Islet precursor cell (in vitro differentiated cells): ENCODE measurements at regions not wholly inside any gene's neighbourhood (a gene's known extent, or its start where the extent isn't known, plus 50 kb on each side); places are given as distances from the start of the nearest gene placed in this dataset.
"Not testable (repeated sequence)": the region's sequence is repeated elsewhere in the genome, so short reads cannot be mapped to it uniquely, and the experiment has no call there.

Experiments
- DNase-seq: peaks from one replicate; pipeline ENCODE4 v3.0.0-alpha.2; 2018

DNA sequence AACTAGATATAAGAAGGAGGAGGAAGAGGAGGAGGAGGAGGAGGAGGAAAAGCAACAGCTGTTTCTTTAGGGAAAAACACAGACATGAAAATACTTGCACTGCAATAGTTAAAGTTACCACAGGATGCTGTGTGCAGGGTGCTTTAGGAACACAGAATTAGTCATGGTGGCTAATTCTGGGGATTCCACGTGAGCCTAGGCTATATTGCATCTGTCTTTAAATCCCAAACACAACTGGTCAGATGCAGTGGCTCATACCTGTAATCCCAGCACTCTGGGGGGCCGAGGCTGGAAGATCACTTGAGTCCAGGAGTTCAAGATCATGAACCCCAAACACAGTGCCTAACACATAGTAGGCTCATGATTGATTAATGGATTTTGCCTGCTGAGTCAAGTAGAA lies 155.3 kb upstream of the C16orf82 start:
- DNase-seq = no peak

GRCh38 chr16:26913851-26914250 lies 152.9 kb upstream of the C16orf82 start:
- no peak for DNase-seq

- DNase-seq = no peak
These were observed 135.7 kb upstream of the C16orf82 start for GRCh38 chr16:26930786-26931581.

DNA sequence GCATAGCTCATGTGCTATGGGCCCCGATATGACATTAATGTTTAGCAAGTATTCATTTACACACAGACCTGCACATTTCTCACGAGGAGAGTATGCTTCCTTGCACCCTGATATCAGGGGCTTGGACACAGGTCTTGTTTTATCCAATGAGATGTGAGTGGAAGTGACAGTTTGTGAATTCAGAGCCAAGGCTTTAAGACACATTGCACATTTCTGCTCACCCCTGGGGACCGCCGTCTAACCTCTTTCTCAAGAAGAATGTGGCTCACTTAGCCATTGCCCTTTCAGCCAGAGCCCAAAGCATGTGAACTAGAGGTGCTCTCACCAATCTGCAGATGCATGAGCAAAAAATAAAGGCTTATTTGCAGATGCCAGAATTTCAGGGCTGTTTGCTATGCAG lies 116.1 kb upstream of the C16orf82 start:
- no peak for DNase-seq

- no peak for DNase-seq
These were observed 114.8 kb upstream of the C16orf82 start for GRCh38 chr16:26951950-26952349.

DNA sequence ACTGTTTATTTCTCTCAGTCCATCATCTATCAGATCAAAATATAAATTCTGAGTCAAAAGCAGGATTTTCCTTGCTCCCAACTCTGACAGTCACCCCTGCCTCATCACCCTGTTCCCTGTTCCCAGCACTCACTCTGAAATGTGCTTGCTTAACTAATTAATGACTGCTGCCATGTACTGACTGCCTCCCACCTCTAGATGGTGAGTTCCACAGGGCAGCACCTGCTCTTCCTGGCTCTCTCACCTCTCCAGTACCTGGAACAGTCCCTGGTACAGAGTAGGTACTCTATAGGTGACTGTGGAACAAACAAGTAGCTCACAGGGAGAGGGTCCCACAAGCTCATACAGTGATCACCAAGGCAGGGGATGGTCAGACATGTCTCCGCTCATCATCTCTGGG lies 114.3 kb upstream of the C16orf82 start:
- no peak for DNase-seq

GRCh38 chr16:26957283-26957859 lies 109.4 kb upstream of the C16orf82 start:
- no peak for DNase-seq

DNA sequence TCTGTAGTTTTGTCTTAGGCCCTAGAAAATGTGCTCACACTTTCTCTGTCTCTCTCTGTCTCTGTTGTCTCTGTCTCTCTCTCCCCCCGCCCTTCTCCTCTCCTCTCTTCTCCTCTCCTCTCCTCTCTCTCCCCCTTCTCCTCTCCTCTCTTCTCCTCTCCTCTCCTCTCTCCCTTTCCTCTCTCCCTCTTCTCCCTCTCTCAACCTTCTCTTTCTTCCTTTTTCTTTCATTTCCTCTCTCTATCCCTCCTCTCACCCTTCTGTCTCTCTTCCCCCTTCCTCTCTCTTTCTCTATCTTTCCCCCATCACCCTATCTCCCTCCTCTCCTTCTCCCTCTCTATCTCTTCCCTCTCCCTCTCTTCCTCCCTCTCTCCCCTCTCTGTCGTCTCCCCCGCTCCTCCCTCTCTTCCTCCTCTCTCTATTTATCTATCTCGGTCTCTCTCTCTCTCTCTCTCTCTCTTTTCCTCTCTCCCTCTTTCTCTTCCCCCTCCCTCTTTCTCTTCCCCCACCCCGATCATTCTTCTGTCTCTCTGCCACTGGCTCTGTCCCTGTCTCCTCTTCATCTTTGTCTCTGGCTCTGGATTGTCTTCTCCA lies 107.2 kb upstream of the C16orf82 start:
- no peak for DNase-seq

- DNase-seq = no peak
These were observed 105.3 kb upstream of the C16orf82 start for GRCh38 chr16:26961459-26961858.

- peak; percentile 61 for DNase-seq
These were observed 103.6 kb upstream of the C16orf82 start for GRCh38 chr16:26963109-26963508.

DNA sequence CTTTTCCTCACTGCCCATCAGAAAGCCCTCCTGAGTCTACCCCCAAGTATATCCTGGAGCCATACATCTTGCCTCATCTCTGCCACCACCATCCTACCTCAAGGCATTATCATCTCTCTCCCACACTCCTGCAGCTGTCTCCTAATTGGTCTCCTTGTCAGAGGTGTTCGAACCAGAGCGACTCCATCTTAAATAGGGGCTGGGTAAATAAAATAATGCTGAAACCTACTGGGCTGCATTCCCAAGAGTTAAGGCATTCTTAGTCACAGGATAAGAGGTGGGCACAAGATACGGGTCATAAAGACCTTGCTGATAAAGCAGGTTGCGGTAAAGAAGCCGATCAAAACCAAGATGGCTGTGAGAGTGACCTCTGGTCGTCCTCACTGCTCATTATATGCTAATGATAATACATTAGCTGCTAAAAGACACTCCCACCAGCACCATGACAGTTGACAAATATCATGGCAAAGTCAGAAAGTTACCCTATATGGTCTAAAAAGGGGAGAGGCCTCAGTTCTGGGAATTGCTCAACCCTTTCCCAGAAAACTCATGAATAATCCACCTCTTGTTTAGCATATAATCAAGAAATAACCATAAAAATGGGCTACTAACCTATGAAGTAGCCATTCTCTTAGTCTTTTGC lies 97.0 kb upstream of the C16orf82 start:
- no peak for DNase-seq

DNA sequence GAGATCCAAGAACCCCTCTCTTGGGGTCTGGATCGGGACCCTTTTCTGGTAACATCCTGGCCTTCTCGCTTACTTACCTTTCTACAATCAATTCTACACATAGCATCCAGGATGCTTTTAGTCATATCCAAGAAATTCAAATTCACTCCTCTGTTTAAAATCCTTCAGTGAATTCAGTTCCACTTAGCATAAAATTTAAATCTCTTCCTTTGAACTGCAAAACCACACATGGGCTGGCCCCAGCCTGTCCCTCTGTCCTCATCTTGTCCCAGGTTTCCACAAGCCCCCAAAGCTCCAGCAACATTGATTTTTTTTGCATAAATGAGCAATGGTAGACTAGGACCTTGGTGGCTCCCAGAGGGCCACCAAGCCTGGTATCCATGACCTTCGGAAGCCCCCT lies 96.4 kb upstream of the C16orf82 start:
- no peak for DNase-seq

DNA sequence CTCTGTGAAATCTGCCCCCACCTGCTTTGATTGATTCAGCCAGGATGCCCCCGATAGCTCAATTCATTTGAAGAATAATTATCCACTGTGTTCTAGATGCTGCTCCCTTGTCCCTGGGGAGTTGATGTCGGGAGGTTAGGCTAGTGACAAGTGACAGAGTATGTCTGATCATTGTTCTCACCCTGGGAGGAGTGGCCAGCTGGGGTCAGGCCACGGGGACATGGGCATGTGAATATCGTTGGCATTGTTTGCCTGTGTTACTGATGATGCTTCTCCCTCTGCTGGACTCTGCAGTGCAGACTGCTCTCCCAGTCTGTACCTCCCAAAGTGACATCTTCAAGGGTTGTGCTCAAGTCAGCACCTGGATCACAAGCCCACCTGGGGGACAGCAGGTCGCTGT lies 89.9 kb upstream of the C16orf82 start:
- no peak for DNase-seq

GRCh38 chr16:26981266-26981938 lies 85.3 kb upstream of the C16orf82 start:
- peak; percentile 1 for DNase-seq

GRCh38 chr16:26982422-26982821 lies 84.3 kb upstream of the C16orf82 start:
- no peak for DNase-seq

GRCh38 chr16:26983426-26983825 lies 83.3 kb upstream of the C16orf82 start:
- DNase-seq = peak; percentile 37

DNA sequence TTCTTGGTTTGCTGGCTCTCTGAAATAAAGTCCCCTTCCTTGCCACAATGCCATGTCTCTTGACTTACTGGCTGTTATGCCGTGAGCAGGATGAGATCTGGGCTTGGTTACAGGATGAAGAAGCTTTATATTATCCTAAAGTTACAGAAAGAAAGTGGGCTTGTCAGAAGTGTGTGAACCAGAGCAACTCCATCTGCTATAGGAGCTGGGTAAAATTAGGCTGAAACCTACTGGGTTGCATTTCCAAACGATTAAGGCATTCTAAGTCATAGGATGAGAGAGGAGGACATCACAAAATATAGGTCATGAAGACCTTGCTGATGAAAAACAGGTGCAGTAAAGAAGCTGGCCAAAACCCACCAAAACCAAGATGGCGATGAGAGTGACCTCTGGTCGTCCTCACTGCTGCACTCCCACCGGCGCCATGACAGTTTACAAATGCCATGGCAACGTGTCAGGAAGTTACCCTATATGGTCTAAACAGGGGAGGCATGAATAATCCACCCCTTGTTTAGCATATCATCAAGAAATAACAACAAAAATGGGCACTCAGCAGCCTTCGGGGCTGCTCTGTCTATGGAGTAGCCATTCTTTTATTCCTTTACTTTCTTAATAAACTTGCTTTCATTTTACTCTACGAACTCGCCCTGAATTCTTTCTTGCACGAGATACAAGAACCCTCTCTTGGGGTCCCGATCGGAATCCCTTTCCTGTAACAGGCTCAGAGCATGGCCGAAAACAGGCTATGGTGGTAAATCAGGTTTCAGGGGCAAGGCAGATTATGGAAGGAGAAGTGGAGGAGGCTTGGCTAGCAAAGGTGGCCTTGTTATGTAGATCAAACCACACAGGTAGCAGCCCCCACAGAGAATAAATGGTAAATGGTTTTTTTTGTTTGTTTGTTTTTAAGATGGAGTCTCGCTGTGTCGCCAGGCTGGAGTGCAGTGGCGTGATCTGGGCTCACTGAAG lies 81.3 kb upstream of the C16orf82 start:
- peak; percentile 24 for DNase-seq

GRCh38 chr16:26987597-26988010 lies 79.1 kb upstream of the C16orf82 start:
- peak; percentile 71 for DNase-seq

- peak; percentile 24 for DNase-seq
These were observed 78.5 kb upstream of the C16orf82 start for GRCh38 chr16:26988186-26988585.

- not testable (repeated sequence) for DNase-seq
These were observed 76.2 kb upstream of the C16orf82 start for GRCh38 chr16:26990384-26991120.

- DNase-seq = peak; percentile 31
These were observed 73.9 kb upstream of the C16orf82 start for GRCh38 chr16:26992666-26993349.
